ENCODE measurements at regions not wholly inside any gene's neighbourhood (a gene's known extent, or its start where the extent isn't known, plus 50 kb on each side); places are given as distances from the start of the nearest gene placed in this dataset.
"Not testable (repeated sequence)": the region's sequence is repeated elsewhere in the genome, so short reads cannot be mapped to it uniquely, and the experiment has no call there.

GRCh38 chr1:30083800-30084464 lies 639.5 kb downstream of the MATN1 start:
- H3K27ac ChIP-seq: peak overlapping the region in 2 of 8 donors; percentile 20 to 24
- intact Hi-C loops (cut with DNase I; ENCODE audit: low total_unique reads): loop anchor here (10.0 kb wide), 1 partner anchor 289 kb away; no protein-coding TSS in a partner anchor
- 28 to 56% (median 42%) methylated on average over 6 to 11 of the region's 11 CpGs for WGBS, 5 donors
- no peak for DNase-seq
- no peaks in the 10 kb centered on the region for H3K36me3 ChIP-seq
- peaks cover 0 to 77% (median 10%) of the 10 kb centered on the region in 7 donors for H3K27me3 ChIP-seq (replicated peaks in 1 of 7)
- no peaks in the 10 kb centered on the region for H3K9me3 ChIP-seq
- H3K4me1 ChIP-seq: peaks cover 3 to 32% (median 15%) of the 10 kb centered on the region in 6 donors
- no peak overlapping the region for H3K4me3 ChIP-seq
- TF ChIP-seq CTCF (IDR thresholded peaks at IDR 0.05 in 8 of 11, conservative IDR thresholded peaks at IDR 0.05 in 3 of 11) (no peak), POLR2A (IDR thresholded peaks at IDR 0.05) (no peak), POLR2AphosphoS5 (IDR thresholded peaks at IDR 0.05) (no peak)

- Histone ChIP-seq H3K4me3 (no peak overlapping the region), H3K27me3 (replicated peaks in 1 of 7) (peaks cover 0 to 54% (median 9%) of the 10 kb centered on the region in 7 donors), H3K9me3 (peaks cover 0 to 3% (median 1%) of the 10 kb centered on the region in 8 donors), H3K27ac (no peak overlapping the region), H3K36me3 (no peaks in the 10 kb centered on the region), H3K4me1 (peaks cover 3 to 30% (median 14%) of the 10 kb centered on the region in 6 donors)
- intact Hi-C loops (cut with DNase I; ENCODE audit: low total_unique reads): loop anchor here (10.0 kb wide), 1 partner anchor 287 kb away; no protein-coding TSS in a partner anchor
- no peak for DNase-seq
- 69 to 88% (median 73%) methylated on average over 6 of the region's 6 CpGs for WGBS, 5 donors
- TF ChIP-seq POLR2A (IDR thresholded peaks at IDR 0.05) (no peak), CTCF (IDR thresholded peaks at IDR 0.05 in 8 of 11, conservative IDR thresholded peaks at IDR 0.05 in 3 of 11) (no peak), POLR2AphosphoS5 (IDR thresholded peaks at IDR 0.05) (no peak)
Measured at GRCh38 chr1:30081379-30082102, 641.8 kb downstream of the MATN1 start.

GRCh38 chr1:30075916-30076315 lies 647.5 kb downstream of the MATN1 start:
- peaks cover 0 to 13% (median 8%) of the 10 kb centered on the region in 8 donors for H3K9me3 ChIP-seq
- H3K4me3 ChIP-seq; DNase-seq; intact Hi-C loops (cut with DNase I; ENCODE audit: low total_unique reads); H3K4me1 ChIP-seq; H3K27me3 ChIP-seq (replicated peaks in 1 of 7); H3K36me3 ChIP-seq; H3K27ac ChIP-seq: not testable (repeated sequence)

GRCh38 chr1:30068787-30069472 lies 654.5 kb downstream of the MATN1 start:
- intact Hi-C loops (cut with DNase I; ENCODE audit: low total_unique reads): no loop called here
- TF ChIP-seq POLR2A (IDR thresholded peaks at IDR 0.05) (no peak), CTCF (IDR thresholded peaks at IDR 0.05 in 8 of 11, conservative IDR thresholded peaks at IDR 0.05 in 3 of 11) (no peak), POLR2AphosphoS5 (IDR thresholded peaks at IDR 0.05) (no peak)
- Histone ChIP-seq H3K4me1 (no peaks in the 10 kb centered on the region), H3K9me3 (no peaks in the 10 kb centered on the region), H3K36me3 (no peaks in the 10 kb centered on the region), H3K27me3 (replicated peaks in 1 of 7) (peaks cover 0 to 13% (median 0%) of the 10 kb centered on the region in 7 donors), H3K27ac (no peak overlapping the region), H3K4me3 (no peak overlapping the region)
- DNase-seq: no peak
- 80 to 93% (median 86%) methylated on average over 9 of the region's 9 CpGs for WGBS, 5 donors

Data from spleen (tissue), 11 donors.